K562 (cell line): ENCODE measurements at regions not wholly inside any gene's neighbourhood (a gene's known extent, or its start where the extent isn't known, plus 50 kb on each side); places are given as distances from the start of the nearest gene placed in this dataset.

Experiments
- EZH2 ChIP-seq: IDR thresholded peaks from 2 replicates; pipeline ENCODE4 v1.6.1; 2012; ENCODE audit warnings: low read depth, mild to moderate bottlenecking, inconsistent platforms, low read length, borderline replicate concordance
- MTA3 ChIP-seq: fragments of 450-650 bp; formaldehyde crosslinking; IDR thresholded peaks from 2 replicates; pipeline ENCODE4 v1.6.1; 2017; ENCODE audit warnings: mild to moderate bottlenecking, borderline replicate concordance
- PCBP2 ChIP-seq: fragments of 200-400 bp; formaldehyde crosslinking; IDR thresholded peaks from 2 replicates; pipeline ENCODE4 v1.6.1; 2018; ENCODE audit warnings: low read length, low read depth, mild to moderate bottlenecking, moderate library complexity; ENCODE audit not compliant: poor library complexity, severe bottlenecking
- TRIM28 ChIP-seq: fragments of 450-650 bp; IDR thresholded peaks from 2 replicates; pipeline ENCODE4 v1.6.1; 2017
- TF ChIP-seq, protein P1 (sequence below), 3 experiments: IDR thresholded peaks in 2 of 3; conservative IDR thresholded peaks in 1 of 3; 2 replicates each; pipeline ENCODE4 v1.5.1; 2011 to 2012; ENCODE audit warnings: low read length in 3 of 3, mild to moderate bottlenecking in 3 of 3, control low read depth in 2 of 3, improper control_type of control experiment in 1 of 3, inconsistent platforms in 1 of 3, low read depth in 1 of 3, mixed read lengths in 1 of 3, moderate library complexity in 1 of 3; ENCODE audit not compliant: insufficient read depth in 2 of 3
- TF ChIP-seq, protein P2 (sequence below): sonication (generic); formaldehyde crosslinking; IDR thresholded peaks from 2 replicates; pipeline ENCODE4 v1.5.0; 2020; ENCODE audit warnings: missing genetic modification reagents

DNA sequence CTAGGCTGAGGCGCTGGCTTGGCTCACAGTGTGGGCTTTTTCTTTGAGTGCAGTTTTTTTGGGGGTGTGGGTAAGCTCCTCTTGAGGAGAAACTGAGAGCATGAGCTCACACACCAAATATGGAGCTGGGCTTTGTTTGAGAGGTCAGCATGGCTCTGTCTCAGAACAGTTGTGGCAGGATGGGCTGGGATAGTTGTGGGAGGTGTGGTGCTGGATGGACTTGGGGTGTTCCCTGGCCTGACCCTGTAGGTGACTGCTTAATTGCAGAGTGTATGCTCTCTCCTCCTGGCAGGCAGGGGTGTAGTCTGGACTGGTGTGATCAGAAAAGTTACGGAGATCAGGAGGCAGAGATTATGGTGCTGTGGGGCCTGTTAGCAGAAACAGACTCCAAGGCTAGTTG lies 64.3 kb upstream of the PGBD5 start:
- TF ChIP-seq, protein P1, sequence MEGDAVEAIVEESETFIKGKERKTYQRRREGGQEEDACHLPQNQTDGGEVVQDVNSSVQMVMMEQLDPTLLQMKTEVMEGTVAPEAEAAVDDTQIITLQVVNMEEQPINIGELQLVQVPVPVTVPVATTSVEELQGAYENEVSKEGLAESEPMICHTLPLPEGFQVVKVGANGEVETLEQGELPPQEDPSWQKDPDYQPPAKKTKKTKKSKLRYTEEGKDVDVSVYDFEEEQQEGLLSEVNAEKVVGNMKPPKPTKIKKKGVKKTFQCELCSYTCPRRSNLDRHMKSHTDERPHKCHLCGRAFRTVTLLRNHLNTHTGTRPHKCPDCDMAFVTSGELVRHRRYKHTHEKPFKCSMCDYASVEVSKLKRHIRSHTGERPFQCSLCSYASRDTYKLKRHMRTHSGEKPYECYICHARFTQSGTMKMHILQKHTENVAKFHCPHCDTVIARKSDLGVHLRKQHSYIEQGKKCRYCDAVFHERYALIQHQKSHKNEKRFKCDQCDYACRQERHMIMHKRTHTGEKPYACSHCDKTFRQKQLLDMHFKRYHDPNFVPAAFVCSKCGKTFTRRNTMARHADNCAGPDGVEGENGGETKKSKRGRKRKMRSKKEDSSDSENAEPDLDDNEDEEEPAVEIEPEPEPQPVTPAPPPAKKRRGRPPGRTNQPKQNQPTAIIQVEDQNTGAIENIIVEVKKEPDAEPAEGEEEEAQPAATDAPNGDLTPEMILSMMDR (IDR thresholded peaks at IDR 0.05 in 2 of 3, conservative IDR thresholded peaks at IDR 0.05 in 1 of 3; ENCODE audit: insufficient read depth in 2 of 3, low read depth in 1 of 3, low read length in 3 of 3) = no peak
- TF ChIP-seq TRIM28 = no peak
- no peak for TF ChIP-seq EZH2
- no peak for TF ChIP-seq MTA3
- TF ChIP-seq, protein P2, sequence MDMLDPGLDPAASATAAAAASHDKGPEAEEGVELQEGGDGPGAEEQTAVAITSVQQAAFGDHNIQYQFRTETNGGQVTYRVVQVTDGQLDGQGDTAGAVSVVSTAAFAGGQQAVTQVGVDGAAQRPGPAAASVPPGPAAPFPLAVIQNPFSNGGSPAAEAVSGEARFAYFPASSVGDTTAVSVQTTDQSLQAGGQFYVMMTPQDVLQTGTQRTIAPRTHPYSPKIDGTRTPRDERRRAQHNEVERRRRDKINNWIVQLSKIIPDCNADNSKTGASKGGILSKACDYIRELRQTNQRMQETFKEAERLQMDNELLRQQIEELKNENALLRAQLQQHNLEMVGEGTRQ = no peak
- no peak for TF ChIP-seq PCBP2
